K562 (cell line): ENCODE measurements at regions not wholly inside any gene's neighbourhood (a gene's known extent, or its start where the extent isn't known, plus 50 kb on each side); places are given as distances from the start of the nearest gene placed in this dataset.

Source experiments
- ATAC-seq: fragments of 200-7000 bp; cut with Tn5 transposase; 3 replicates; pipeline ENCODE4 v1.9.1; 2020; ENCODE audit warnings: moderate library complexity
- BruUV-seq: library from RNA; stranded (reverse); fragments of 400-500 nt; replicated peaks from 2 replicates; lab custom pipeline; 2021; lab: Mats Ljungman, UMichigan
- CTCF ChIA-PET: fragments of 300-600 bp; formaldehyde crosslinking; extraction: SDS; loops from one replicate; lab custom pipeline; 2021; ENCODE audit warnings: low intra/inter-chr PET ratio; lab: Yijun Ruan, JAX
- POLR2A ChIA-PET: fragments of 300-600, 350-650 bp; sonication (Branson Sonifier 250); formaldehyde crosslinking; extraction: SDS; loops from one replicate; lab custom pipeline; 2021; ENCODE audit warnings: antibody characterized with exemption, inconsistent platforms; lab: Yijun Ruan, JAX
- DNase-seq, 4 experiments: peaks; one replicate each; pipeline versions ENCODE4 v3.0.0 to v3.0.0-alpha.2; 2011 to 2018; ENCODE audit warnings: low spot score in 3 of 4, mixed read lengths in 3 of 4; ENCODE audit errors: extremely low read depth in 1 of 4
- FAIRE-seq: peaks from 2 replicates; lab custom pipeline; 2011; peaks lifted over from hg19 to GRCh38; lab: Jason Lieb, UNC
- H2AFZ ChIP-seq: 2 replicates; pipeline ENCODE4 v1.6.0; 2011; ENCODE audit warnings: low read depth, low read length, control low read depth, inconsistent platforms
- H3K27ac ChIP-seq: fragments of 200-600 bp; 3 replicates; pipeline ENCODE4 v1.8.0; 2011; ENCODE audit warnings: low read depth, mild to moderate bottlenecking, control low read depth, inconsistent platforms, low read length, moderate library complexity, mixed read lengths; ENCODE audit errors: extremely low read depth
- H3K27me3 ChIP-seq, 2 experiments: fragments of 300-600 bp in 1 of 2; 2 replicates in 1 of 2; 3 replicates in 1 of 2; pipeline versions ENCODE4 v1.6.0 to v1.8.0; 2011; ENCODE audit warnings: inconsistent platforms in 2 of 2, low read length in 2 of 2, mild to moderate bottlenecking in 1 of 2, mixed read lengths in 1 of 2, moderate library complexity in 1 of 2; ENCODE audit not compliant: control insufficient read depth in 2 of 2, insufficient read depth in 2 of 2
- H3K36me3 ChIP-seq: fragments of 300-600 bp; 3 replicates; pipeline ENCODE4 v1.8.0; 2011; ENCODE audit warnings: mild to moderate bottlenecking, low read length, inconsistent platforms; ENCODE audit not compliant: control insufficient read depth, insufficient read depth
- H3K4me1 ChIP-seq, 2 experiments: fragments of 200-600 bp in 1 of 2; replicated peaks in 1 of 2; 2 replicates in 1 of 2; 3 replicates in 1 of 2; pipeline versions ENCODE4 v1.5.1 to v1.8.0; 2011; ENCODE audit warnings: inconsistent platforms in 2 of 2, low read length in 2 of 2, mild to moderate bottlenecking in 1 of 2, mixed read lengths in 1 of 2, moderate library complexity in 1 of 2; ENCODE audit not compliant: control insufficient read depth in 2 of 2, insufficient read depth in 2 of 2
- H3K4me2 ChIP-seq: 2 replicates; pipeline ENCODE4 v1.6.1; 2011; ENCODE audit warnings: low read length, control low read depth, inconsistent platforms, mixed read lengths; ENCODE audit not compliant: insufficient read depth
- H3K4me3 ChIP-seq: fragments of 200-600 bp; sonication (generic), shearing (Covaris generic); 2 replicates; pipeline ENCODE4 v1.5.1; 2016; ENCODE audit warnings: control low read depth, inconsistent platforms
- H3K79me2 ChIP-seq: fragments of 200-600 bp; 3 replicates; pipeline ENCODE4 v1.8.0; 2011; ENCODE audit warnings: low read length, inconsistent platforms; ENCODE audit not compliant: control insufficient read depth, insufficient read depth
- H3K9ac ChIP-seq, 2 experiments: 2 replicates each; pipeline versions ENCODE4 v1.6.0 to v1.6.1; 2011; ENCODE audit warnings: low read depth in 2 of 2, low read length in 2 of 2, control low read depth in 1 of 2, inconsistent platforms in 1 of 2, mild to moderate bottlenecking in 1 of 2, mixed read lengths in 1 of 2; ENCODE audit not compliant: insufficient read depth in 1 of 2
- H3K9me1 ChIP-seq: one replicate; pipeline ENCODE4 v1.6.0; 2011; ENCODE audit warnings: inconsistent platforms, mild to moderate bottlenecking, low read length, moderate library complexity; ENCODE audit not compliant: control insufficient read depth, insufficient read depth
- H3K9me3 ChIP-seq: replicated peaks from 2 replicates; pipeline ENCODE4 v1.5.1; 2011; ENCODE audit warnings: low read depth, low read length, inconsistent platforms; ENCODE audit not compliant: control insufficient read depth, insufficient read depth
- H4K20me1 ChIP-seq: replicated peaks from 2 replicates; pipeline ENCODE4 v1.6.1; 2011; ENCODE audit warnings: low read length, inconsistent platforms, mixed read lengths; ENCODE audit not compliant: control insufficient read depth, insufficient read depth
- CEBPG ChIP-seq, 3 experiments: fragments of 200-800 bp in 1 of 3; sonication (Bioruptor generic) in 1 of 3; sonication (generic) in 1 of 3; formaldehyde crosslinking in 1 of 3; IDR thresholded peaks in 2 of 3; conservative IDR thresholded peaks in 1 of 3; 2 replicates each; pipeline versions ENCODE4 v1.6.1 to v1.8.0; 2016 to 2022; ENCODE audit warnings: missing compliant biosample characterization in 2 of 3, missing genetic modification characterization in 2 of 3, mild to moderate bottlenecking in 1 of 3, missing genetic modification reagents in 1 of 3
- ERF ChIP-seq: fragments of 450-650 bp; formaldehyde crosslinking; IDR thresholded peaks from 2 replicates; pipeline ENCODE4 v1.4.0; 2020; ENCODE audit warnings: mild to moderate bottlenecking, mixed read lengths
- NFE2L1 ChIP-seq: fragments of 450-650 bp; IDR thresholded peaks from 2 replicates; pipeline ENCODE4 v1.6.1; 2016; ENCODE audit warnings: missing genetic modification characterization, low read depth, mild to moderate bottlenecking, missing compliant biosample characterization, moderate library complexity, borderline replicate concordance
- POLR3G ChIP-seq: IDR thresholded peaks from 2 replicates; pipeline ENCODE4 v1.6.1; 2011; ENCODE audit not compliant: insufficient read length, insufficient replicate concordance; ENCODE audit errors: extremely low read depth
- RFX5 ChIP-seq: IDR thresholded peaks from 2 replicates; pipeline ENCODE4 v1.6.1; 2011; ENCODE audit warnings: low read depth, mild to moderate bottlenecking, improper control_type of control experiment, low read length
- TEAD4 ChIP-seq, 2 experiments: sonication (generic) in 1 of 2; formaldehyde crosslinking in 1 of 2; IDR thresholded peaks; 2 replicates each; pipeline versions ENCODE4 v1.6.1 to v1.8.0; 2012 to 2022; ENCODE audit warnings: borderline replicate concordance in 1 of 2, inconsistent platforms in 1 of 2, low read length in 1 of 2, mild to moderate bottlenecking in 1 of 2, missing genetic modification reagents in 1 of 2
- ZNF174 ChIP-seq: fragments of 250-450 bp; sonication (Bioruptor Pico); IDR thresholded peaks from 2 replicates; pipeline ENCODE4 v1.4.0; 2020; ENCODE audit warnings: mild to moderate bottlenecking
- ZNF780A ChIP-seq: fragments of 250-450 bp; sonication (Bioruptor Pico); IDR thresholded peaks from 2 replicates; pipeline ENCODE4 v1.5.0; 2021; ENCODE audit warnings: mild to moderate bottlenecking
- in situ Hi-C: fragments of 300-500 bp; cut with MboI; formaldehyde crosslinking; loops from 4 replicates; pipeline ENCODE4 v1.15.0; 2018; ENCODE audit warnings: inconsistent platforms, mixed read lengths
- intact Hi-C: fragments of 100-400 bp; cut with micrococcal nuclease; formaldehyde crosslinking; loops from 2 replicates; pipeline ENCODE4 v1.14.2; 2022

DNA sequence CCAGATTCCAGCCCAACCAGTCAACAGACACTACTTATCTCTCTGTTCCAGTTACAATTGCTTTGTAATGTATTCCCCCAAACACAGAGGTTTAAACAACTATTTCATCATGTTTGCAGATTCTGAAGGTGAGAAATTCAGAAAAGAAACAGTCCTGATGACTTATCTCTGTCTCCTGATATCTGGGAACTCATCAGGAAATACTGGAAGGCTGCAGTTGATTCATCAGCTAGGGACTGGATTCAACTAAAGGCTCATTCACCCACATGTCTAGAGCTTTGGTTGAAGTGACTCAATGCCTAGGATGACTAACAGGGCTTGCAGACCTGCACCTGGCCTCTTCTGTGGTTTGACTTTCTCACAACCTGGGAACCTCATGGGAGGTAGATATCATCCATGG, 56.6 kb upstream of the GPC6 start:
- TF ChIP-seq ZNF174 = no peak
- no peak for TF ChIP-seq TEAD4 (IDR thresholded peaks at IDR 0.05; ENCODE audit: low read length)
- TF ChIP-seq TEAD4 (CRISPR knock-in tag; IDR thresholded peaks at IDR 0.05; ENCODE audit: borderline replicate concordance) = no peak
- TF ChIP-seq NFE2L1 (tag) = no peak
- no peak for TF ChIP-seq ERF
- no peak for TF ChIP-seq ZNF780A (CRISPR knock-in tag)
- no peak for TF ChIP-seq CEBPG (CRISPR knock-in tag; IDR thresholded peaks at IDR 0.05)
- no peak for TF ChIP-seq CEBPG (tag; conservative IDR thresholded peaks at IDR 0.05 in 1 of 2, IDR thresholded peaks at IDR 0.05 in 1 of 2)
- no peak for TF ChIP-seq RFX5
- TF ChIP-seq POLR3G = no peak
- ATAC-seq (no peak), FAIRE-seq (no peak), DNase-seq (no peak)
- H2AFZ ChIP-seq = no peak overlapping the region
- ChIA-PET POLR2A (no interaction called here), CTCF (no interaction called here)
- in situ Hi-C loops (no loop called here), intact Hi-C loops (no loop called here)
- H3K79me2 ChIP-seq = no peaks in the 10 kb centered on the region
- no peak overlapping the region for H3K27ac ChIP-seq
- H3K9ac ChIP-seq = no peak overlapping the region
- H3K27me3 ChIP-seq = no peaks in the 10 kb centered on the region
- H4K20me1 ChIP-seq = no peaks in the 10 kb centered on the region
- BruUV-seq = no TSS peak
- H3K9me3 ChIP-seq = no peaks in the 10 kb centered on the region
- no peak overlapping the region for H3K4me3 ChIP-seq
- H3K4me2 ChIP-seq = no peak overlapping the region
- H3K4me1 ChIP-seq = no peaks in the 10 kb centered on the region
- no peaks in the 10 kb centered on the region for H3K36me3 ChIP-seq
- H3K9me1 ChIP-seq = no peaks in the 10 kb centered on the region
